ENCODE measurements at regions not wholly inside any gene's neighbourhood (a gene's known extent, or its start where the extent isn't known, plus 50 kb on each side); places are given as distances from the start of the nearest gene placed in this dataset.

DNA sequence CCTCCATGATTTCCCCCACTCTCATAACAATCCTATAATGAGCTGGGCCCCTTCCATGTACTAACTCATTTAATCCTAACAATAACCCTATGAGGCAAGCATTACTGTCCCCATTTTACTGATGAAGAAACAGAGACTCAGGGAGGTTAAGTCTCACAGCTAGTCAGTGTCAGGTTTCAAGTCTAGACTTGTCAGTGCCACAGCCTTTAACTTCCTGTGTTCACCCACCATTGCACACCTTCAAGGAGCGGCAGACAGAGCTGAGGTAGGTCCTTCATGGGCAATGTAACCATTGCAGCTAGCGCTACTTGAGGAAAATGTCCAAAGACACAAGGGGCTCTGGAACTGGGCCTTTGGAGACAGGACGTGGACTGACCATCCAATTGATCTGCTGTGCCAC lies 105.8 kb upstream of the CTNNB1 start:
- Histone ChIP-seq H3K4me3 (ENCODE audit: insufficient read depth, low read length) (no peak overlapping the region), H3K79me2 (ENCODE audit: insufficient read depth, low read length) (no peaks in the 10 kb centered on the region), H2AFZ (ENCODE audit: low read length) (no peak overlapping the region), H3K27me3 (ENCODE audit: insufficient read depth, low read length) (no peaks in the 10 kb centered on the region), H3K4me2 (ENCODE audit: insufficient read depth, low read length) (no peak overlapping the region), H3K9me3 (ENCODE audit: low read depth, low read length) (no peaks in the 10 kb centered on the region), H3K4me1 (ENCODE audit: insufficient read depth, low read length) (no peaks in the 10 kb centered on the region), H3K36me3 (ENCODE audit: insufficient read depth, low read length) (no peaks in the 10 kb centered on the region), H3K27ac (ENCODE audit: low read depth, low read length) (no peak overlapping the region), H4K20me1 (ENCODE audit: insufficient read depth, low read length) (no peaks in the 10 kb centered on the region)
- DNase-seq (ENCODE audit: insufficient read length, low spot score, missing footprints), result no peak
- no peak for TF ChIP-seq CTCF (IDR thresholded peaks at IDR 0.05; ENCODE audit: extremely low read depth, low read depth, low read length)

DNA sequence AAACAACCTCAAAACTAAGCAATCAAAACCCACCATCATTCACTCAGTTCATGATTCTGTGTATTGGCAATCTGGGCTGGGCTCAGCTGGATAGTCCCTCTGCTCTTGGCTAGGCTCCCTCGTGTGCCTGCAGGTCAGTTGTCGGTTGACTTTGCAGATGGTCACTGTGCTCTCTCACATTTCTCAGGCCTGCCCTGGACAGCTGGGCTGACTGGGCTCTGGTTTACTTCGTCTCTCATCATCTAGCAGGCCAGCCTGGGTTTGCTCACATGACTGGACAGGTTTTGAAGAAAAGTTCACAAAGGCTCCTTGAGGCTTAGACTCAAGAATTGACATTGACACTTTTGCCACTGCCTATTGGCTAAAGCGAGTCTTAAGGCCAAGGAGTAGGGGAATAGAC lies 105.0 kb upstream of the CTNNB1 start:
- DNase-seq (ENCODE audit: insufficient read length, low spot score, missing footprints), result no peak
- Histone ChIP-seq H3K4me1 (ENCODE audit: insufficient read depth, low read length) (no peaks in the 10 kb centered on the region), H3K4me2 (ENCODE audit: insufficient read depth, low read length) (no peak overlapping the region), H4K20me1 (ENCODE audit: insufficient read depth, low read length) (no peaks in the 10 kb centered on the region), H3K79me2 (ENCODE audit: insufficient read depth, low read length) (no peaks in the 10 kb centered on the region), H3K9me3 (ENCODE audit: low read depth, low read length) (no peaks in the 10 kb centered on the region), H3K4me3 (ENCODE audit: insufficient read depth, low read length) (no peak overlapping the region), H3K27ac (ENCODE audit: low read depth, low read length) (no peak overlapping the region), H3K27me3 (ENCODE audit: insufficient read depth, low read length) (no peaks in the 10 kb centered on the region), H2AFZ (ENCODE audit: low read length) (no peak overlapping the region), H3K36me3 (ENCODE audit: insufficient read depth, low read length) (no peaks in the 10 kb centered on the region)
- TF ChIP-seq CTCF (IDR thresholded peaks at IDR 0.05; ENCODE audit: extremely low read depth, low read depth, low read length), result no peak

GRCh38 chr3:41095702-41096101 lies 103.6 kb upstream of the CTNNB1 start:
- H3K27ac ChIP-seq (ENCODE audit: low read depth, low read length), result no peak overlapping the region
- no peaks in the 10 kb centered on the region for H3K9me3 ChIP-seq (ENCODE audit: low read depth, low read length)
- no peak overlapping the region for H2AFZ ChIP-seq (ENCODE audit: low read length)
- no peaks in the 10 kb centered on the region for H3K79me2 ChIP-seq (ENCODE audit: insufficient read depth, low read length)
- no peak overlapping the region for H3K4me3 ChIP-seq (ENCODE audit: insufficient read depth, low read length)
- H3K36me3 ChIP-seq (ENCODE audit: insufficient read depth, low read length), result no peaks in the 10 kb centered on the region
- H3K4me2 ChIP-seq (ENCODE audit: insufficient read depth, low read length), result no peak overlapping the region
- H3K4me1 ChIP-seq (ENCODE audit: insufficient read depth, low read length), result no peaks in the 10 kb centered on the region
- H3K27me3 ChIP-seq (ENCODE audit: insufficient read depth, low read length), result no peaks in the 10 kb centered on the region
- TF ChIP-seq CTCF (IDR thresholded peaks at IDR 0.05; ENCODE audit: extremely low read depth, low read depth, low read length), result no peak
- H4K20me1 ChIP-seq (ENCODE audit: insufficient read depth, low read length), result no peaks in the 10 kb centered on the region
- DNase-seq (ENCODE audit: insufficient read length, low spot score, missing footprints), result no peak

DNA sequence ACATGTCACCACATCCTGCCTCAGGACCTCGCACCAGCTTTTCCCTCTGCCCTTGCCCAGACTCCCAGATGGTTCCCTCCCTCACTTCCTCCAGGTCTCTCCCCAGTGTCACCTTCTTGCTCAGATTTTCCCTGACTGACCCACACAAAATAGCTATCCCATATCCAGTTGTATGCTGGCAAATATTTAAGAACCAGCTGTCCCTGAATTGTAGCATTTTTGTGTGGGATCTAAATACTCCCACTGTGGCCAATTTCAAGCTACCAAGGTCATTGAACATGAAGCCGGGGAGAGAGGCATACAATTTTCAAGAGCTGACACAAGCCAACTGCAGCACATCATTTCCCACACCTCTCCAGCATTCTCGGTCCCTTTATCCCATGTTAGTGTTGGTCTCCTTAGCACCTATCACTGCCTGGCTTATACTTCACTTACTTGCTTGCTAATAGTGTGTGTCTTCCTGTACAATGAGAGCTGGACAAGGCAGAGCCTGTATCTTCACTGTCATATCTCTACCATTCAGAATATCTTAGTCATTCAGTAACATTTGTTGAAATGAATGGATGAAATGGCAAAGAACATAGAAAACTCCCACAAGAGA lies 101.3 kb upstream of the CTNNB1 start:
- no peak for TF ChIP-seq CTCF (IDR thresholded peaks at IDR 0.05; ENCODE audit: extremely low read depth, low read depth, low read length)
- H3K4me3 ChIP-seq (ENCODE audit: insufficient read depth, low read length), result no peak overlapping the region
- H3K36me3 ChIP-seq (ENCODE audit: insufficient read depth, low read length), result no peaks in the 10 kb centered on the region
- no peak for DNase-seq (ENCODE audit: insufficient read length, low spot score, missing footprints)
- H3K9me3 ChIP-seq (ENCODE audit: low read depth, low read length), result no peaks in the 10 kb centered on the region
- H3K4me2 ChIP-seq (ENCODE audit: insufficient read depth, low read length), result no peak overlapping the region
- no peaks in the 10 kb centered on the region for H3K79me2 ChIP-seq (ENCODE audit: insufficient read depth, low read length)
- no peak overlapping the region for H2AFZ ChIP-seq (ENCODE audit: low read length)
- H3K27ac ChIP-seq (ENCODE audit: low read depth, low read length), result no peak overlapping the region
- H4K20me1 ChIP-seq (ENCODE audit: insufficient read depth, low read length), result no peaks in the 10 kb centered on the region
- H3K27me3 ChIP-seq (ENCODE audit: insufficient read depth, low read length), result no peaks in the 10 kb centered on the region
- H3K4me1 ChIP-seq (ENCODE audit: insufficient read depth, low read length), result no peaks in the 10 kb centered on the region
